IPS-NIHi7 (cell line): ENCODE measurements at regions not wholly inside any gene's neighbourhood (a gene's known extent, or its start where the extent isn't known, plus 50 kb on each side); places are given as distances from the start of the nearest gene placed in this dataset.

Experiments
- DNase-seq: peaks from one replicate; pipeline ENCODE4 v3.0.0; 2012; ENCODE audit warnings: mixed read lengths; ENCODE audit errors: extremely low spot score

DNA sequence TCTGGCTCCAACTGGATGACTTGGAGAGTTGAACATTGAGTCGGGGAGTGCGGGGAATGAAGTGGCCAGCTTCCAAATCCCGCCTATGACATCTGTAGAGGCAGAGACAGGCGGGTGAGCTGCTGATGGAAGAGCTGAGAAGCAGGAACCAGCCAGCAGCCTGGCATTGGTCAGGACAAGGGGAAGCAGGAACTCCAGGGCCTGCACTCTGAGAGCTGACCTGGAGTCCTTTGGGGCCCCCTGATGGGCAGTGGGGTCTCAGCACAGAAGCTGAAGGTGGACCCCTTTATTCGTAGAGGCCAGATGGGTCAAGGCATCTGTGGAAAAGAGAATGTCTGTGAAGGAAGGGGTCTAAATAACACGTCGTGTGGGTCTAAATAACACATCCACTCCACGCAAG lies 57.0 kb downstream of the SEC61G start:
- DNase-seq, result peak; percentile 29

DNA sequence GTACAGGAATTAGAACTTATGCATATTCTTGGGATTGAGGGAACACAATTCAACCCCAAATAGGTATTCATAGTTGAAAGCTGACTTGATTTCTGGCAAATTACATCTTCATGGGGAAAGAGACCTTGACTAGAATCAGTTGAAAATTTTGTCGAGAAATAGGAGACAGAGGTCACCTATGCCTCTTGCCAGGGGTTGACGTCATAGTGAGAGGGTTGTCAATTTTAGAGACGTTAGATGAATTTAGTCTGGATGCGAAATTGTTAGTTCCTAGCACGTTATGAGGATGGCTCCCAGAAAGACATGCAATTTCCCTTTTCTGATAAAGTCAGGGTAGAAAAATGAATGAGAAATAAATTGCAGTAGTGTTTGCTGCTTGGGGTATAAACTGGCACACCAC lies 59.3 kb downstream of the SEC61G start:
- DNase-seq, result no peak

DNA sequence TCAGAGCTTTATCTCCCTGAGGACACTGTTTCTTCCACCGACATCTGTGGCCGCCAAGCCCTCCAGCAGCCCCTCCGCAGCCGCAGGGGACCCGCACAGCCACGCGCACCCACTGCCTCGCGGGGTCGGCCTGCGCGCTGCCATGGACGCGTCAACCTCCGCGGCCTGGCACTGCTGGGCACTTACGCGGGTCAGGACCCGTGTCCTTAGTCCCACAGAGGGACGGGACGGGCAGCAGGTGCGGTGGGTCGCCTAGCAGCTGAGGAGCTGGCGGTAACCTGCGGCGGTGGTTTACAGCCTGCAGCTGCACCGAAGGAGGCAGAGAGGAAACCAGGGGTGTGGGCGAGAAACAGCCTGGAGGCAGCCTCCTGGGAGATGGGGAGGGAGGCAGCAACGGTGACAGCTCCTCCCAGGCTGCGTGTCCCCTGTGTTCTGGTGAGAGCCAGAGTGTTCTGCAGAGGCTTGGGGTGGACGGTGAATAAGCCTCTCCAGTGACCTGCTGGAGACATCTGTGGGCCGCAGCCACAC lies 61.3 kb downstream of the SEC61G start:
- DNase-seq, result no peak

DNA sequence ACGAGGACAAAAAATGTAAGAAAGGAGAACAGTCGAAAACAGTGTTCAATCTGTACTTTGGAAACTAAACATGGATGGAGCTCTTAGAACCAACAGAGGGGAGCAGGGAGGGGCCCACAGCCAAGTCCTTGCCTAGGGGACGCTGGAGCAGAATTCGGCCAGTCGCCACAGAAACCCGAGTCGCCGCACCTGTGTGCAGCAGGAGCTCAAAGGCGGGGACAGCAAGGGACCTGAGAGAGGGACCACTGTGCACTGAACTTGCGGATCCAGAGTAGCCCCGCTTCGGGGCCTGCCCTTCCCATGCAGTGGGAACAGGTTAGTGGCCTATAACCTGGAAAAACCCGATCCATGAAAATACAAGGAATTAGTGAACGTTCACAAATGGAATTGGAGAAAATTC lies 68.1 kb downstream of the SEC61G start:
- DNase-seq, result no peak

DNA sequence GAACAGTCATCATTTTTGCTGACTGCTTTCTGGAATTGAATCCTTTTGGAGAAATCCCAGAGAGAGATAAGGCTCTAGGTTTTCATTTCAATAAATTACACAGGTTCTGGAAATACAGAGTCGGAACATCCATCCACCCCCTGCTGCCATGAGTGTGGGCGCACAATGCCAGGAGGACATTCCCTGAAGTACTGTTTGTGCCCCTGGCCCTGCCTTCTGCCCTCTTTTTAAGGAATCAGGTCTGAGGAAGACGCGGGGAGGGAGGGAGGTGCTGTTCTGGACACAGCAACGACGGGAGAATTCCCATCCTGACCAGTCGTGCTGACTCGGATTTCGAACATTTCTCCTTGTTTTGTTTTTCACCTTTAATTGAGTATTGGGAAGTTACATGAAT lies 69.0 kb downstream of the SEC61G start:
- no peak for DNase-seq

DNA sequence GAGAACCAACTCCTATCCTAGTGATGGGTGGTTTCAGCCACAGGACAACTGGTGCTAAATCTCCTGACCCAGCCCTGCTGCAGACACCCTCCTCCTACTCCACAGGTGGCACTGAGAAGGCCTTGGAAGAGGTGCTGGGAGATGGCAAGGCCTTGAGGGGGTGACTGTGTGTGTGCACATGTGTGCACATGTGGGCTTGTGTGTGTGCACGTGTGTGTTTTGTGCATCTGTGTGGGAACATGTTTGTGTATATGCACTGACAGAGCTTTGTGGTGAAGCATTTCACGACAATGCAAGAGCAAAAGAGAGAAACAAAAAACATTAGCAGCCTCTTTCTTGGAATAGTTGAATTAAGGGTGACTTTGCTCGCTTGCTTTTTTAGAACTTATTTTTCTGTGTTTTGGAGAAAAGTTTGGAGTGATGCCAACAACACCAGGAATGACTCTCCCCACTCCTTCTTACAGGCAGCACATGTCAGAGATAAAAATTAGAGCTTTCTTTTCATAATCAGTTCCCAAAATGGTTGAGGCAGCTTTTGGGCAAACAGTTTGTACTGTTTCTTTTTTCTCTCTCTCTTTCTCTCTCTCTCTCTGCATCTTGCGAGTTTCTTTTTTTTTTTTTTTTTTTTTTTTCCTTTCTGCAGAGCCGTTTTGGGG lies 69.5 kb downstream of the SEC61G start:
- no peak for DNase-seq

DNA sequence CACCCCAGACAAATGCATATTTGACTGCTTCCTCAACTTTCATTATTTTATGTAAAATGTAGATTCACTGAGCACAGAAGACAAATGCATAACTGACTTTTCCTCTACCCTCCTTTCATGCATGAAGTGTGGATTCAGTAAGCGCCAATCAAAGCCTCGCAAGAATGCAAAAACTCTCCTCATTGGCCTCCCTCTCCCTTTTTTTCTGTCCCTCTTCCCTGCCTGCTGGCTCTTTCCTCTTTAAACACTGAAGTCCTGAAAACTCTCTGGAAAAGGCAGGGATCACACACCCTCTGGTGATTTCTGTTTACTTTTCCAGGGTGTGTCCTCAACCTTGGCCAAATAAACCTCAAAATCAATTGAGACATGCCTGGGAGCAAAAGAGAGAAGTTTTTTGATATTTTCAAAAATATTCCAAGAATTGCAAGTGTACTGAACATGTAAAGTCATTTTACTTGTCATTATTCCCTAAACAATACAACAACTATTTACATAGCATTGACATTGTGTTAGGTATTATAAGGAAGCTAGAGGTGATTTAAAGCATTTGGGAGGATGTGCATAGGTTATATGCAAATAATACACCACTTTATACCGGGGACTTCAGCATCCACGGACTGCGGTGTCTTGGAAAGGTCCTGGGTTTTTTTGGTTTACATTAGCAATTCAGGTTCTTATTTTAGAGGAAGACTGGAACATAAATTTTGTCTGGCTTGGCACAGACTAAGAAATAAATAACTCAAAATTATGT lies 71.4 kb downstream of the SEC61G start:
- no peak for DNase-seq

DNA sequence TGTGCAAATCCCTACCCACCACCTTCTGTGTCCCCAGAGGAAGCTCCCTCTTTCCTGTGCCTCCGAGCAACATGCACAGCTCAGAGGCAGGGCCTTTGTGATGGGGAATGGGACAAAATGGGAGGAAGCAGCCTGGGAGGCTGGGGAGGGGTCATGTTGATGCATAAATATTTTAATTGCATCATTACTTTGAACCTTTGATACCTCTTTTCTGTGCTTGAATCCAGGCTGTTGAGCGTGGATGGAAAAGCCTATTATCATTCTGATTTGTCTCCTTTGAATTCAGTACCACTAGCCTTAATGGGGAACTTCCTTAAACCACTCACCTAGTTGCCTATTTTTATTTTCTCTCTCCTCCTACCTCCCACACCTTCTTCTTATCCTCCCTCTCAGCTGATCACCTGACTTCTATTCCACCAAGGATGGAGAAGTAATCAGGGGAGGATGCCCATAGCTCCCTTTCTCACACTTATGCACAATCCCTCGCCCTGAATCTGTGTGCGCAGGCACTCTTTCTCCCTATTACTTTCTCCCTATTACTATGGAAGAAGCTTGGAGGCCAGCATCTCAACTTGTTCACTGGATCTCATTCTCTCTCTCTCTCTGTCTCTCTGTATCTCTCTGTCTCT lies 78.5 kb downstream of the SEC61G start:
- DNase-seq, result no peak

DNA sequence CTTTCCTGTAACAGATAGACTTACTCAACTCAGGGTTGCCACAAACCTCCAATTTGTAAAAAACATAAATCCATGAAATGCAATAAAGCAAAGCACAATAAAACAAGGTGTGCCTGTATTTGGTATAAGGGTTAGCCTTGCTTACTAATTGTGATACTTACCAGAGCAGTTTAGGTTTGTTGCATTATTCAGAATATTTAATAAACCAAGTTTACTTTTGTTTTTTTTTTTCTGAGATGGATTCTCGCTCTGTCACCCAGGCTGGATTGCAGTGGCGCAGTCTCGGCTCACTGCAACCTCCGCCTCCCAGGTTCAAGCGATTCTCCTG lies 79.6 kb downstream of the SEC61G start:
- DNase-seq, result no peak

DNA sequence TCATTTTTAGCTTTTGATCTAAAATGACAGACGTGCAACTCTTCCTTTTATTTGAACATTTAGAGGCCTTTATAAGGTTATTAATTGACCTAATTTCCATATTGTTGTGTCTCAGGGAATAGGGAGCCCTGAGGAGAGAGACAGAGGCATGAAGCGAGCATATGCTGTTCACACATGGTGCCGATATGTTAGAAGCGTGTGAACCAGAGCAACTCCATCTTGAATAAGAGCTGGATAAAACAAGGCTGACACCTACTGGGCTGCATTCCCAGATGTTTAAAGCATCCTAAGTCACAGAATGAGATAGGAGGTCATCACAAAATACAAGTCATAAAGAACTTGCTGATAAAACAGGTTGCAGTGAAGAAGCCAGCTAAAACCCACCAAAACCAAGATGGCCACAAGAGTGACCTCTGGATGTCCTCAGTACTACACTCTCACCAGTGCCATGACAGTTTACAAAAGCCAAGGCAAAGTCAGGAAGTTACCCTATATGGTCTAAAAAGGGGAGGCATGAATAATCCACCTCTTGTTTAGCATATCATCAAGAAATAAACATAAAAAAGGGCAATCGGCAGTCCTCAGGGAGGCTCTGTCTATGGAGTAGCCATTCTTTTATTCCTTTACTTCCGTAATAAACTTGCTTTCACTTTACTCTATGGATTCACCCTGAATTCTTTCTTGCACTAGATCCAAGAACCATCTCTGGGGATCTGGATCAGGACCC lies 80.1 kb downstream of the SEC61G start:
- no peak for DNase-seq

DNA sequence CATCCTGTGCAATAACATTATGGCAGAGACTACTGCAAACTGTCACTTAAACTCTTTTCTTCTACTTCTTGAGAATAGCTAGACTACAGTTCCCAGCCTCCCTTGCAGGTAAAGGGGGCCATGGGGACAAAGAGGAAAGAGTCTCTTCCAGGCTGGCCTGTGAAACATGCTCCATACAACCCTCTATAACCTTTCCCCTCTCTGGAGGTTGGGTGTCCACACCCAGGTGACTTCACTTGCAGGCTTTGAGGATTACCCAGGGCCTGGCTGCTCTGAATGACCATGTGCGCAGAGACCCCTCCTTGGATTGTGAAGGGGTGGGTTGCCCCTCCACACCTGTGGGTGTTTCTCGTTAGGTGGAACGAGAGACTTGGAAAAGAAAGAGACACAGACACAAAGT lies 84.1 kb downstream of the SEC61G start:
- DNase-seq, result no peak

DNA sequence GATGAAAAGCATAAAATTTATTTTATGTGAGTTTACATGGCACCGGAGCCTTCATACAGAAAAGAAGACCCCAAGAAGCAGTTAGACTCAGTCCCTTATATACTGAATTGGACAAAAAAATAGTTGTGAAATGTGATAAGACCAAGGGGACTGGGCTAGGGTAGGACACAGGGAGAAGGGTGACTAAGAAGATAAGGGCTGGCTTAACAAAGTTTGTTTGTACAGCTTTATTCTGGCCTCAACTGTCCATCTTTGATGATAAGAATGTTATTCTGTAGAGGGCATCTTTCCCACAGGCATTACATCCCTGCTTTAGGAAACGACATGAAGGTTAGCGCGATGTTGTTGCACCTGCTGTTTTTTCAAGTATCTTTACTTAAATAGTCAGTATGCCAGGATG lies 86.5 kb downstream of the SEC61G start:
- no peak for DNase-seq

DNA sequence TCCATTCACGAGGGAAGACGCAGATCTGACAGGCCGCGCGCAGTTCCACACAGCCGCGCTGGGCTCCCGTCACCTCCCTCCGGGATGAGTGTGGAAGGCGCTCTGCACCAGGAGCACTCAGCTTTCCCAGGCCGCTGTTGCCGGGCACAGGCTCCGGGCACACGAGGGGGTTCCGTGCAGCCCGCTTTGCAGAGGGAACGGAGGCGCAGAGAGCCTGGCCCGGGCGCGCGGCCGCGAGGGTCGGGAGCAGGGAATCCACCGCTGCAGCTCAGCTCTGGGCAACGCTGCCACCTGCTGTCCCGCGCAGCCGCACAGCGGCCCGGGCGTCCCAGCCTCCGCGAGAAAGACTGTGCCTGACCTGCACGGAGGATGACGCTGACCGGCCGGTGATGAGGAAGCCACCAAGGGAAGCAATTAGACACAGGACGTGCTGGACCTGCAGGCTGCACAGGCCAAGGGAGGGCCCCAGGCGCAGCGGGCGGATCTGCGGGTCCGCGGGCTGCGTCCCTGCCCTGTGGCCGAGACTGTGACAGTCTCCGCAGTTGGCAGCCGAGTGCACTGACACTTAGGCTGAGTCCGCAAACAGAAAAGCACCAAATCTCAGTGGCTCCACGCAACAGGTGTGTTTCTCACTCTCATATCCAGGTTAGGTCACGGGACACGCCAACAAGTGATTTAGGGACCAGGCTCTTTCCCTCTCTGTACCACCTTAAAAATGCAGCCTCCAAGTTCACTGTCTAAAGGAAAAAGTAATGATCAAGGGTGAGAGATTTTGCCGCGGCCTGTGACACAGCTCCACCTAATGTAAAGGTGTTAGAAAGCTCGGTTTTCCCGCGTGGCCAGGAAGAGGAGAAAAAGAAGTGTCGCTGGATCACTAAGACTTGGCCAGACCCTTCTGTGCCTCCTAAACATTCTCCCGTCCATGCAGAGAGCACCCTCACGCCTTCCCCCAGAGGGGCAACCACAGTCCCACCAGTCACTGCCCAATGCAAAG lies 94.5 kb downstream of the SEC61G start:
- peak; percentile 90 for DNase-seq

DNA sequence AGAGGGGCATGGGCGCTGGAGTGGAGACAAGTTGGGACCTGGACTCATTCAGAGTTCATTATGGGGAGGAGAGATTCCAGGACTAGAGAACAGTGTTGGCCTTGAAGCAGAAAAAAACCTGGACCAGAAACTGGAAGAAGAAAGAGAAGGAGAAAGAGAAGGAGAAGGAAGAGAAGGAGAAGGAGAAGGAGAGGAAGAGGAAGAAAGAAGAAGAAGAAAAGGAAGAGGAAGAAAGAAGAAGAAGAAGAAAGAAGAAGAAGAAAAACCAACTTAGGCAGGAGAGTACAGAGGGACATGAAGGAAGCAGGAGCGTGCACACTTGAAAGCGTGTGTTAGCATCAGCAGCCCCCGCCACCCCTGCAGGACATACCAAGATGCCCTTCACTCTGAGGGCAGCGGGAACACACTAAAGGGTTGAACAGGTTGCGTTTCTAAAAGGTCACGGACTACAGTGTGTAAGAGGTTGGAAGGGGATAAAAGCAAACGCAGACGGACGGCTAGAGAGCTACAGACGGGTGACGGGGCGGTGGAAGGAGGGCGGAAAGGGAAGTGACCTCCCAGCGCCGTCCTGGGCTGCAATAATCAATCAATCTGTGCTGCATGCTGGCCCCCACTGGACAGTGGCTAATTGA lies 95.3 kb downstream of the SEC61G start:
- DNase-seq, result no peak

DNA sequence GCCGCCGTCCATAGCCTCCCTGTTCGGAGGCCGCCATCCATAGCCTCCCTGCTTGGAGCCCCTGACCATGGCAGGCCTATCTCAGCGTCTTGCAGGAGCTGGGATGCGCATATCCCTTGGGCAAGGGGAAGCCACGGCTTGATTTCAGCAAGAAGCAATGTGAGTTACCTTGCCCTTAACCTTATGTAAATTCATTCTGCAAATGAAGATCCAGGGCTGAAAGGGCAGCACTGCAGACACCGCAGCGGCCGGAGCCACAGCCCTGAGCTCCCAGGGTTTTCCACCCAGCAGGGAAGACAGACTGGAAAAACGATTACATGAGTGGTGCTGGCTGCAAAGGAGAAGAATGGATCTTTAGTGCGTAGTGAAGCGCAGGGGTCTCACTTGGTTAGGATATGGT lies 95.8 kb downstream of the SEC61G start:
- peak; percentile 20 for DNase-seq

DNA sequence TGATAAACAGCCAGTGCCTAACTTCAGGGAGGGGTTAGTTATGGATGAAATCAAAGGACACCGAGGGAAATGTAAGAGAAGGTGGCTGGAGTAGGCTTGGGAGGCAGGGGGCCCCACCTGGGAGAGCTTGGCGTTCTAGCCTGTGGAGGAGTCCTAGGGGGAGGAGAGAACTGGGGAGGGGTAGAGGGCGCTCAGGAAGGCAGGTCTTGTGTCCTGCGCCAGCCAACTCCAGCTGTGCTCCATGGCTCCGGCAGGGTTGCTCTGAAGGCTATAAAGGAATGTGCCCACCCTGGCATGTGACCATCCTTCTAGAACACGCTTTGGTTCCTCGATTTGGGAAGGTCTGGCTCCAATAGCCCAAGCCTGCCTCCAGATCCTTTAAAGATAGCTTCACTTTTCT lies 96.3 kb downstream of the SEC61G start:
- DNase-seq, result no peak

DNA sequence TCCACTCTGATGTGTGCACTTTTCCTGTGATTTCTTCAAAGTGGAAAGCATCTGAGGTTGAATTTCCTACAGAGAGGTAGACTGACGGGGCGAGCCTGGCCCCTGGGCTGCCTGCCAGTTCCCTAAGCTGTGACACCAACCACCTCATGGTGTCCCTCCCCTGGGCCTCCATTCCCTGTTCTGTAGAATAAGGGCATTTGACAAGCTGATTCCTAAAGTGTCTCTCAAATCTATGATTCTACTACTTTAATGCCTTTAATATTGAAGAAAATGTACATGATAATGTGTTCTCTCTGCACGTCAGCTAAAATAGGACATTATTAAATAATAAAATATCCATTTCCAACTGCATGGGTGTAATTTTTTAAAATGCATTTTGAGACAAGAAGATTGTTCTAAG lies 105.1 kb downstream of the SEC61G start:
- no peak for DNase-seq

DNA sequence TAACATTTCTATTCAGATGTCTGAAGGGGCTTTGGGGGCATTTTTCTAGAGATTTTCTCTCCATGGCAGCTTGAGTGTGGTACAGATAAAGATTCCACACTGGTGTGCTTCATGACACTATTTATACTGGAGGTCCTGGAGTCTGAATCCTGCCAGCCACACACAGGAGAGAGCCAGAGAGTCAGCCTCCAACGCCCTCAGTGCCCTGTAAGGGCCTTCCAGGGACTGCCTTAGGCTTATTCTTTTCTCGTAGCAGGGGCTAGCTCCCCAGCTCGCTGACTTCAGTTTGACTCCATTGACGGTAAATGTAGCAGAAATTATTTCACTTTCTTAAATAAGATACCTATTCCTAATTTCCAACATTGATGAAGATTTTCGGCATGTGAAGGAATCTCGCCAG lies 100.9 kb downstream of the VSTM2A start:
- DNase-seq, result no peak

DNA sequence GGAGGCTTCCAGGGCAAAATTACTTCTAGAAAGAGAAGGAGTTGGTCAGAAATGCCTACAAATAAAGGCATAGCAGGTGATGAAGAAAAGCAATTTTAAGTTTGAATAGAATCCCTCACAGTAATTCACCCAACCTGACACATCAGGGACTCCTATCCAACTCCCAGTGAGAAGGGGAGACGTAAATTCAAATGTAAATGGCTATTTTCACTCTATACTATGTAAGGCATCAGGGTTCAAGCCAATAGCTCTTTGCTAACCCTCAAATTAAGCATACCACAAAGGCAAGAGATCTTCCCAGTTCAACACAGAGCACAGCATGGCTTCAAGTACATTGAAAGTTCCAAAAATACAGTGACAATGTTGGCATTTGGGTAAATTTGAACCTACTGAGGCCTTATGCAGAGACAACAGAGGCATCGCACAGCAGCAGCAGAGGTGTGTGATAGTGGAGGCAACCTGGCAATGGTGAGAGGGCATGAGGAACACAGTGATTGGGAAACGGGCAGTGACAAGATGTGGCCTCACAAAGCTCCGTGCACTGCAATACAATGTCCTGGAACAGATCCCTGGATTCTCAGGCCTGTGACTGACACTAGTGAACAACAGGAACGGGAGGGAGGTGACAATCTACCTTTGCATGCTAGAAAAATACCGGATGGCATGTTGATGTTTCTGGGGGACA lies 95.7 kb downstream of the VSTM2A start:
- DNase-seq, result no peak

DNA sequence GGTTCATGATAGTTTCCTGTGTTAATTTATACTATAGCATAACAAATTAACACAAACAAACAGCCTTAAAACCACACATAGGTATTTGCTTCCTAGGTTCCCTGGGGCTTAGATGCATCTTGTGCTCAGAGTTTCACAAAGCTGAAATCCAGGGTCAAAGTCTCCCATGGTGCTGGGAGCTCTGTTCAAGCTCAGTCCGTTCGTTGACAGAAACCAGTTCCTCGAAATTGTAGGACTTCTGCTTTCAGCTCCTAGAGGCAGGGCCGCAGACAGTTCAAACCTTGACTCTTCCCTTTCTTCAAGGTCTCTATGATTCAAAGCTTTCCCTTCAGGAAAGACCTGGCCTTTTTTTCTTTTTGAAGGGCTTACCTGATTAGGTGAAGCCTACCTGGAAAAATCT lies 90.5 kb downstream of the VSTM2A start:
- no peak for DNase-seq
